ENCODE measurements at regions not wholly inside any gene's neighbourhood (a gene's known extent, or its start where the extent isn't known, plus 50 kb on each side); places are given as distances from the start of the nearest gene placed in this dataset.

DNA sequence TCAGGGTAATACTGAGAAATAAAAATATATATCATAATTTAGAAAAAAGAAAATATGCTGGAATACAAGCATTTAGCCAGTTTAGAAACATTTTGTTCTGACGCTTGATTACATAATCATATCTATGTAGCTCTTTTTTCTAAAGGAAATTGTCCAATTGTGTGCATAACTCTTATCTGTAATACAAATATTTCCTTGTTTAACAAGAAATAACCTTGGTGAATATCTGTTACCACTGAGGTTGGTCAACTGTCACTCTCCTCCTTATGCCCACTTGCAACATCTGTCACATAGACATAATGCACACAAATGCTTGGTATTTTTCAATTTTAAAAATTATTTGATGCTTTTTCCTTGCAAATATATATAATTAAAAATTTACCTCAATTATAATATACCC, 609.7 kb downstream of the TLL1 start:
- TF ChIP-seq, protein P1, sequence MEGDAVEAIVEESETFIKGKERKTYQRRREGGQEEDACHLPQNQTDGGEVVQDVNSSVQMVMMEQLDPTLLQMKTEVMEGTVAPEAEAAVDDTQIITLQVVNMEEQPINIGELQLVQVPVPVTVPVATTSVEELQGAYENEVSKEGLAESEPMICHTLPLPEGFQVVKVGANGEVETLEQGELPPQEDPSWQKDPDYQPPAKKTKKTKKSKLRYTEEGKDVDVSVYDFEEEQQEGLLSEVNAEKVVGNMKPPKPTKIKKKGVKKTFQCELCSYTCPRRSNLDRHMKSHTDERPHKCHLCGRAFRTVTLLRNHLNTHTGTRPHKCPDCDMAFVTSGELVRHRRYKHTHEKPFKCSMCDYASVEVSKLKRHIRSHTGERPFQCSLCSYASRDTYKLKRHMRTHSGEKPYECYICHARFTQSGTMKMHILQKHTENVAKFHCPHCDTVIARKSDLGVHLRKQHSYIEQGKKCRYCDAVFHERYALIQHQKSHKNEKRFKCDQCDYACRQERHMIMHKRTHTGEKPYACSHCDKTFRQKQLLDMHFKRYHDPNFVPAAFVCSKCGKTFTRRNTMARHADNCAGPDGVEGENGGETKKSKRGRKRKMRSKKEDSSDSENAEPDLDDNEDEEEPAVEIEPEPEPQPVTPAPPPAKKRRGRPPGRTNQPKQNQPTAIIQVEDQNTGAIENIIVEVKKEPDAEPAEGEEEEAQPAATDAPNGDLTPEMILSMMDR (IDR thresholded peaks at IDR 0.05 in 4 of 5, conservative IDR thresholded peaks at IDR 0.05 in 1 of 5), result no peak
- TF ChIP-seq POLR2A (IDR thresholded peaks at IDR 0.05), result no peak
